Skeletal muscle tissue (tissue), 3 donors: ENCODE measurements at regions not wholly inside any gene's neighbourhood (a gene's known extent, or its start where the extent isn't known, plus 50 kb on each side); places are given as distances from the start of the nearest gene placed in this dataset.

ENCODE experiments used
- H3K27ac ChIP-seq: one replicate; pipeline ENCODE4 v1.7.0; 2013; ENCODE audit warnings: mild to moderate bottlenecking, low read depth, low read length, inconsistent platforms
- H3K27me3 ChIP-seq, 3 donors: one replicate each; pipeline ENCODE4 v1.7.0; 2013; ENCODE audit warnings: low read length in 3 of 3; ENCODE audit not compliant: control insufficient read depth in 3 of 3, insufficient read depth in 3 of 3
- H3K36me3 ChIP-seq, 3 donors: one replicate each; pipeline ENCODE4 v1.7.0; 2013; ENCODE audit warnings: low read length in 3 of 3; ENCODE audit not compliant: control insufficient read depth in 3 of 3, insufficient read depth in 3 of 3
- H3K4me1 ChIP-seq, 3 donors: one replicate each; pipeline ENCODE4 v1.7.0; 2013; ENCODE audit warnings: low read length in 3 of 3, mild to moderate bottlenecking in 3 of 3; ENCODE audit not compliant: control insufficient read depth in 3 of 3, insufficient read depth in 3 of 3
- H3K4me3 ChIP-seq, 3 donors: one replicate each; pipeline ENCODE4 v1.7.0; 2013; ENCODE audit warnings: low read length in 3 of 3
- H3K9ac ChIP-seq, 3 donors: one replicate each; pipeline ENCODE4 v1.7.0; 2013; ENCODE audit warnings: low read length in 3 of 3, mild to moderate bottlenecking in 3 of 3, moderate library complexity in 2 of 3, low read depth in 1 of 3
- H3K9me3 ChIP-seq, 3 donors: one replicate each; pipeline ENCODE4 v1.7.0; 2013; ENCODE audit warnings: low read length in 3 of 3; ENCODE audit not compliant: control insufficient read depth in 3 of 3
- donor health status: Osteomylitis.

DNA sequence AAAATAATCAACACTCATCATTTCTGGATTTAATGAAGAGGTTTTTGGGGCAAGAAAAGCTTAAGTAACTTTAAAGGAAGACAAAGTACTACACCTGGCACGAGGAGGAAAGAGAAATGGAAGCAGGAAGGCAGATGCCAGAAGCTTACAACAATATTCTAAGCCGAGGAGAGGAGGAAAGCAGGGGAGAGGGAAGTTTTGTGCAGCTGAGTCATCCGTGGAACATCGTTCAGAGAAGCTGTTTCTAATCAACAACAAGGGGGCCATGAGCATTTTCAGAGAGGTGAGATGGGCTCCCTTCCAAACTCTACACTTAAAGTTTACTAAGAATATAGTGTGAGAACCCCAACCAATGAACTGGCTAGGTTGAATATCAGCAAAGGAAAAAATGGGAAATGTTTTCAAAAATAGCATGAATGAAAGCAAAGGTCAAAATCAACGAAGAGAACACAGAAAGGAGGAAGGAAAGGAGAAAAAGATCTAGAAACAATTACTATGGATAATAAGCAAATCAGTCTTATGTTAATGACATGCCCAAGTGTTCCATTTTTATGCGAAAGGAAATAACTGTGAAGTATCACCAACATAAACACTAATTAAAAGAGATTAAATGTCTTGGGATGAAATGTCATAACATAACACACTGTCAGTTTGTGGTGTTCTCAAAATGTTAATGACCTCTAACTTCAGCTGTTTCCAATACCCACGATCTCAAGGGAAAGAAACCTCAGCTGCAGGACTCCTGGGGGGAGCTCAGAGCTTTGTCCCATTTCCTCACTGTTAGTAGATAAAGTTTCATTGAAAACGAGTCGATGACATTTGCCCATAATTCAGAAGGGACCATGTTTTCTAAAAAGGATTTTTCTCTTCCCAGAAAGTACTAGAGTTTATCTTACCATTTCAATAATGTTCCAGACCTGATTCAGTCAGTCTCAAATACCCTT lies 203.4 kb upstream of the STXBP5 start:
- Histone ChIP-seq H3K4me3 (no peak overlapping the region), H3K9me3 (no peaks in the 10 kb centered on the region), H3K9ac (no peak overlapping the region), H3K4me1 (no peaks in the 10 kb centered on the region), H3K36me3 (no peaks in the 10 kb centered on the region), H3K27ac (no peak overlapping the region), H3K27me3 (no peaks in the 10 kb centered on the region)

DNA sequence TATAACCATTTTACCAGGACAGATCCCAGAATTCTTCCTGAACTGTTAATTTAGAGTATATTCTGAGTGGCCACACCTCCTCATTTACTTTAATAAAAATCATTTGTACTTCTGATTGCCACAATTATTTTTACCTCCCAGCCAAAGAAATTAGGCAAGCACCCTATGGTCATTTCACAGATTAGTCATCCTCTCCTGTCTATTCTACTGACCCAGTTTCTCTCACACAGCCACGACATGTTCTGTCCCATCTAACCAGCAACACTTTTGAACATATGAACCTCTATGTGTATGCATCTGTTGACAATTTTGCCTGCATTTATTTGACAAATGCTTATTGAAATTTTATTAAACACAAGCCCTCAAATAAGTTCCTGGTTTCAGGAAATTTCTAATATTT lies 202.6 kb upstream of the STXBP5 start:
- H3K4me3 ChIP-seq = no peak overlapping the region
- no peaks in the 10 kb centered on the region for H3K36me3 ChIP-seq
- no peak overlapping the region for H3K27ac ChIP-seq
- H3K9ac ChIP-seq = no peak overlapping the region
- no peaks in the 10 kb centered on the region for H3K9me3 ChIP-seq
- H3K4me1 ChIP-seq = no peaks in the 10 kb centered on the region
- no peaks in the 10 kb centered on the region for H3K27me3 ChIP-seq

DNA sequence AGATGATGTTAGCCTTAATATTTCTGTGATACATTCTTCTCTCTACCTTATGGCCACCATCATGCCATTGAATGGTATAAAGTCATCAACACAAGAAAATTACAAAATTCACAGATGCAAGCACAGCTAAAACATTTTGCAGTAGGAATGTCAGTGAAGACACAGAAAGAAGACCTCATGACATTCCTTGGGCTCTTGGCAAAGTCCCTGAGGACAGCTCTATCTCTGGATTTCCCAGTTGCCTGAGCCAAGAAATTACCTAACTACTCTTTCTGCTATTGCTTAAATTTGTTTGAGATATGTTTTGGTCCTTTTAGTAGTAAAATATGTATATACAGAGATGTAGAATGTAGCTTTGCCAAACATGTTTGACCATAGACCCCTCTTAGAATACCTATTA lies 201.0 kb upstream of the STXBP5 start:
- Histone ChIP-seq H3K27ac (no peak overlapping the region), H3K4me1 (no peaks in the 10 kb centered on the region), H3K9ac (no peak overlapping the region), H3K27me3 (no peaks in the 10 kb centered on the region), H3K9me3 (no peaks in the 10 kb centered on the region), H3K4me3 (no peak overlapping the region), H3K36me3 (no peaks in the 10 kb centered on the region)

DNA sequence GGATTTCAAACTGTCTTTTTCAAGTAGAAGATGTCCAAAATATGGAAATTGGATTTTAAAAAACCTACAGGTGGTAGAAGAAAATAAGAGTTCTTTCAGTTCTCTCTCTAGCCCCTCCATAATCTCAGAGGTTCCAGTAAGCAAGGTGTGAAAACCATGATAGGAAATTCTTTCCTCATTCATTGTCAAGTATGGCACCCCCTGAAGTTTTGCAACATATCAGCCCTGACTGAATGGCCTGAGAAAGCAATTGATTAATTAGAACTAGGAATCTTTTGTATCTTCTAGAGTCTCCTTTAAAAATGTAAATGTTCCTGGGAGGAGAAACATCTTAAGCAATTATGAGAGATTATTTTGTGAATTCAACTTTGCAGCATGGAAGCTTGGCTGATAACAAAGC lies 198.7 kb upstream of the STXBP5 start:
- H3K9ac ChIP-seq = no peak overlapping the region

DNA sequence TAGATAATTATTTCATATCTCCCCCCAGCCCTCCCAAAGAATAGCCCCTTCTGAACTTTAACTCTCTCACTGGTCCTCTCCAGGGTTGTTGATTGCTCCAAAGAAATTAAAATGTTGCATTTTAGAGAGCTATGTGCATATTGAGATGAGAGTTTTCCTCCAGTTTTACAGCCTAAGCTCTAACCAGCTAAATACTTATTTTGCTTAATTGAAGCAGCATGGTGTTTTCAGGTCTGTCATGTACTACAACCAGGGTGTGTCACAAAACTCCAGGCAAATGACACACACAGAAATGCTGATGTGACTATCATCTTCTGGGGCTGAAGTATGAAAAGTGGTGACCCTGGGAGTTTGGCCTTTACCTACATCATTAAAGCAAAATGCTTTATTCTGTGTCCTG lies 196.8 kb upstream of the STXBP5 start:
- no peak overlapping the region for H3K27ac ChIP-seq
- H3K36me3 ChIP-seq = no peaks in the 10 kb centered on the region
- H3K9me3 ChIP-seq = no peaks in the 10 kb centered on the region

More for the DNA sequence above, 198.7 kb upstream of the STXBP5 start:
- Histone ChIP-seq H3K4me1 (no peaks in the 10 kb centered on the region), H3K36me3 (no peaks in the 10 kb centered on the region), H3K9me3 (no peaks in the 10 kb centered on the region), H3K4me3 (no peak overlapping the region), H3K27ac (no peak overlapping the region), H3K27me3 (no peaks in the 10 kb centered on the region)

DNA sequence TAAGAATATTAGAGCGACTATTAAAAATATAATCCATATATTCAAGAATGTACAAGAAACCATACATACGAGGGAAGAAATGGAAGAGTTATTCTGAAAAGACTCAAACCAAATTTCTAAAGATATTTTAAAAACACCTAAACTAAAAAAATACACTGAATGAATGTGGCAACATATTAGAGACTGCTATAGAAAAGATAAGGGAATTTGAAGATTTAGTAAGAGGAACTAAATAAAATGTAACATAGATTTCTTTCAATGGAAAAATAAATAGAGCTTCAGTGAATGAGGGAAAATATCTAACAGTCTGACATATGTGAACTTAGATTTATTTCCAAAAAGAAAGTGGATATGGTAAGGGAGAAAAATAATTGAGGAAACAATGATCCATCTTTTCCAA lies 194.9 kb upstream of the STXBP5 start:
- Histone ChIP-seq H3K4me1 (no peaks in the 10 kb centered on the region), H3K9me3 (no peaks in the 10 kb centered on the region), H3K4me3 (no peak overlapping the region), H3K27me3 (no peaks in the 10 kb centered on the region), H3K9ac (no peak overlapping the region), H3K27ac (no peak overlapping the region), H3K36me3 (no peaks in the 10 kb centered on the region)

More for the DNA sequence above, 196.8 kb upstream of the STXBP5 start:
- no peaks in the 10 kb centered on the region for H3K27me3 ChIP-seq
- no peak overlapping the region for H3K4me3 ChIP-seq
- H3K9ac ChIP-seq = no peak overlapping the region
- H3K4me1 ChIP-seq = no peaks in the 10 kb centered on the region

DNA sequence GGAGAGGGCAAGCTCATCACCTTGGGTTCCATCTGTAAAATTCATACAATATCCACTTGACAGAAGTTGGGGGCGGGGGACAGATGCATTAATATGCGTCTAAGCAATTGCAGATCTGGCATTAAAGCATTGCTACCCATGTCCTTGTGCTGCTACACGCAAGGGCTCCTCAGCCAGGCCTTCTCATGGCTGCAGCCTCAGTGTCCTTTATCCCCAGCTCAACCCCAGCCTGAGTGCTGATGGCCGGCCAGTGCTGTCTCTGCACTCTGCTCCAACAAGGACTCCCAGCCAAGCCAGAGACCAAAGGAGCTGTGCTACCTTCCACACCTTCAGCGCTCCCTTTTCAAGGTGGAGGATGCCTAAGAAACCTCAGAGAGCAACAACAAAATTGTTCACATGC lies 188.5 kb upstream of the STXBP5 start:
- no peaks in the 10 kb centered on the region for H3K27me3 ChIP-seq
- no peak overlapping the region for H3K27ac ChIP-seq
- no peaks in the 10 kb centered on the region for H3K9me3 ChIP-seq
- H3K4me1 ChIP-seq = no peaks in the 10 kb centered on the region
- H3K9ac ChIP-seq = no peak overlapping the region
- H3K4me3 ChIP-seq = no peak overlapping the region
- H3K36me3 ChIP-seq = no peaks in the 10 kb centered on the region

DNA sequence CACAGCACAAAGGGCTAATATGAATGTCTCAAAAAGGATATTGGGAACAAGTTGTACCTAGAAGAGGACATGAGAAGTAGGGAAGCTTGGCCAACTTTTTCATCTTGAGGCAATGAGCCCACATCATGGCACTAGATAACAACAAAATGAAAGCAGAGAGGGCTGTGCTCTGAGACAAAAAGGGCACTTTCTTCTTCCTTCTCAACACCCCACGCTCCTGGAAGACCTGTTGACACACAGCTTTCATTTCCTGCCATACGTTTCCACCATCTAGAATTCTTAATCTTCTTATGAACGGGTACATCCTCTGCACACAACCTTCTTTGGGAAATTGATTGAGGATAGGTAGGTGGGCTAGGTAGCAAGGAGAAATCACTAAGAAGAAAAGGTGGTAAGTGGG lies 187.8 kb upstream of the STXBP5 start:
- Histone ChIP-seq H3K27me3 (no peaks in the 10 kb centered on the region), H3K4me1 (no peaks in the 10 kb centered on the region), H3K36me3 (no peaks in the 10 kb centered on the region), H3K4me3 (no peak overlapping the region), H3K27ac (no peak overlapping the region), H3K9me3 (no peaks in the 10 kb centered on the region), H3K9ac (no peak overlapping the region)

DNA sequence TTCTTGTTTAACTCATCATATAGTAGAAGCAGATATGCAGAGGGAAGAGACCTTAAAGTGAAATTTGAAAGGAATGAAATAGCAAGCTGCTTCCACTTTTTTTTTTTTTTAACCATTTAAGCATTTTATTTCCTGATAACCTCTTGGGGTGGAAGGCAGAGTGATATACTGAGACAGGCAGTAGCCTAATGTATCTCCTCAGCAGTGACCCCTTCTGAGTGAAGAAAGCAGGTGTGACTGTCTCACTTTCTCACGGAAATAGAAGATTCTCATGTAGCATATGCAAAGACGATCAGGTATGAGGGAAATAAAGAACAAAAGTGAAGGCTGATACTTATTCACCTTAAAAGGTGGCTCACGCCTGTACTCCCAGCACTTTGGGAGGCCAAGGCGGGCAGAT lies 187.1 kb upstream of the STXBP5 start:
- no peaks in the 10 kb centered on the region for H3K36me3 ChIP-seq
- H3K27me3 ChIP-seq = no peaks in the 10 kb centered on the region
- H3K4me1 ChIP-seq = no peaks in the 10 kb centered on the region
- H3K9me3 ChIP-seq = no peaks in the 10 kb centered on the region
- H3K27ac ChIP-seq = no peak overlapping the region
- H3K9ac ChIP-seq = no peak overlapping the region
- H3K4me3 ChIP-seq = no peak overlapping the region

DNA sequence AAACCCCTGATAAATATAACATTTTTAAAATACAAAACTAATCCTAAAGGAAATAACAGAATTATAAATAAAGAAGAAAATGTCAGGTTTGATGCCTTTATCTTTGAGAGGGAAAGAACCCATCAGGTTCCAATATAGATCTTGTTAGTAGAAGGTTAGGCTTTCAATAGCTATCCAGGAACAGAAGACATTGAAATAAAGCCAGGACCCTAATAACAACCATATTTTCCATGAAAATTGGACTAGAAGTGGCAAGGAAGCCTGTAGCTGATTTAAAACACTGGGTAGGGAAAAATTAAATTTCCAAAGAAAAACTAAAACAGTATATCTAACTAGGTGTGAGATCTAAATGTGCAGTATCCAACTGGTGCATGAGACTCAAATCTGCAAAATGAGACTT lies 185.2 kb upstream of the STXBP5 start:
- Histone ChIP-seq H3K4me3 (no peak overlapping the region), H3K9ac (no peak overlapping the region), H3K9me3 (no peaks in the 10 kb centered on the region), H3K27ac (no peak overlapping the region), H3K36me3 (no peaks in the 10 kb centered on the region), H3K4me1 (no peaks in the 10 kb centered on the region), H3K27me3 (no peaks in the 10 kb centered on the region)
